Transverse colon (tissue), 4 donors: ENCODE measurements at regions not wholly inside any gene's neighbourhood (a gene's known extent, or its start where the extent isn't known, plus 50 kb on each side); places are given as distances from the start of the nearest gene placed in this dataset.

Source experiments
- DNase-seq: peaks from one replicate; pipeline ENCODE4 v3.0.0-alpha.2; 2019
- H3K27ac ChIP-seq, 4 donors: fragments of 200-600 bp; sonication (generic); 2 replicates each; pipeline ENCODE4 v1.5.1; 2016 to 2018; ENCODE audit warnings: inconsistent platforms in 4 of 4
- H3K27me3 ChIP-seq: fragments of 200-600 bp; sonication (generic); 2 replicates; pipeline ENCODE4 v1.5.1; 2017; ENCODE audit warnings: inconsistent platforms
- H3K36me3 ChIP-seq, 4 donors: fragments of 200-600 bp; sonication (generic); 2 replicates each; pipeline ENCODE4 v1.5.1; 2017 to 2019; ENCODE audit warnings: inconsistent platforms in 4 of 4
- H3K4me1 ChIP-seq, 4 donors: fragments of 200-600 bp; sonication (generic); 2 replicates each; pipeline ENCODE4 v1.5.1; 2017 to 2020; ENCODE audit warnings: inconsistent platforms in 4 of 4
- H3K4me3 ChIP-seq, 4 donors: fragments of 200-600 bp; sonication (generic); 1 replicate in 1 of 4; 2 replicates in 3 of 4; pipeline versions ENCODE4 v1.5.1 to v1.6.1; 2017 to 2019; ENCODE audit warnings: inconsistent platforms in 4 of 4
- H3K9me3 ChIP-seq, 2 donors: fragments of 200-600 bp; sonication (generic); 2 replicates each; pipeline ENCODE4 v1.5.1; 2017 to 2019; ENCODE audit warnings: inconsistent platforms in 2 of 2
- EP300 ChIP-seq: sonication (generic); formaldehyde crosslinking; IDR thresholded peaks from one replicate; pipeline ENCODE4 v1.6.1; 2017; ENCODE audit warnings: antibody characterized with exemption, low read depth
- POLR2A ChIP-seq: fragments of 450-650 bp; IDR thresholded peaks from one replicate; pipeline ENCODE4 v1.6.1; 2016; ENCODE audit warnings: antibody characterized with exemption, mild to moderate bottlenecking, moderate library complexity
- POLR2AphosphoS5 ChIP-seq, 3 donors: sonication (generic); formaldehyde crosslinking; IDR thresholded peaks; one replicate each; pipeline ENCODE4 v1.6.1; 2016; ENCODE audit warnings: antibody characterized with exemption in 3 of 3
- WGBS, 2 donors: methylation state at CpG; one replicate each; pipeline ENCODE4 v1.1.5; 2018; ENCODE audit warnings: low coverage in 1 of 2; 5-methylcytosine and 5-hydroxymethylcytosine counted together
- in situ Hi-C, 4 donors: fragments of 200-750 bp; cut with MboI; loops; one replicate each; pipeline versions ENCODE4 v1.15.0 to v1.15.1; 2017; ENCODE audit warnings: low sequenced_read_pairs in 3 of 4, low pct_ligation_motif_present in 1 of 4, low pct_unique_long_range_greater_than_20kb in 1 of 4
- intact Hi-C: fragments of 100-400 bp; cut with DNase I; formaldehyde crosslinking; loops from one replicate; pipeline ENCODE4 v1.15.1; 2023; ENCODE audit warnings: low total_unique reads
- TF ChIP-seq, protein P1 (sequence below), 5 experiments: fragments of 200-600 bp in 3 of 5; fragments of 450-650 bp in 2 of 5; sonication (generic) in 3 of 5; IDR thresholded peaks; 1 replicate in 2 of 5; 2 replicates in 3 of 5; pipeline ENCODE4 v1.5.1; 2016 to 2017; ENCODE audit warnings: antibody characterized with exemption in 5 of 5, inconsistent platforms in 3 of 5, mild to moderate bottlenecking in 2 of 5, moderate library complexity in 1 of 5

- H3K4me3 ChIP-seq = no peak overlapping the region
- no peak for DNase-seq
- no peak overlapping the region for H3K27ac ChIP-seq
- peaks cover 0 to 3% (median 0%) of the 10 kb centered on the region in 4 donors for H3K4me1 ChIP-seq
- 62 to 79% methylated on average over 2 of the region's 2 CpGs for WGBS, 2 donors
- no peaks in the 10 kb centered on the region for H3K27me3 ChIP-seq
- H3K9me3 ChIP-seq = no peaks in the 10 kb centered on the region
- no peaks in the 10 kb centered on the region for H3K36me3 ChIP-seq
- in situ Hi-C loops = no loop called here
- intact Hi-C loops = no loop called here
- TF ChIP-seq POLR2A (no peak), POLR2AphosphoS5 (IDR thresholded peaks at IDR 0.05) (no peak), EP300 (no peak)
- TF ChIP-seq, protein P1, sequence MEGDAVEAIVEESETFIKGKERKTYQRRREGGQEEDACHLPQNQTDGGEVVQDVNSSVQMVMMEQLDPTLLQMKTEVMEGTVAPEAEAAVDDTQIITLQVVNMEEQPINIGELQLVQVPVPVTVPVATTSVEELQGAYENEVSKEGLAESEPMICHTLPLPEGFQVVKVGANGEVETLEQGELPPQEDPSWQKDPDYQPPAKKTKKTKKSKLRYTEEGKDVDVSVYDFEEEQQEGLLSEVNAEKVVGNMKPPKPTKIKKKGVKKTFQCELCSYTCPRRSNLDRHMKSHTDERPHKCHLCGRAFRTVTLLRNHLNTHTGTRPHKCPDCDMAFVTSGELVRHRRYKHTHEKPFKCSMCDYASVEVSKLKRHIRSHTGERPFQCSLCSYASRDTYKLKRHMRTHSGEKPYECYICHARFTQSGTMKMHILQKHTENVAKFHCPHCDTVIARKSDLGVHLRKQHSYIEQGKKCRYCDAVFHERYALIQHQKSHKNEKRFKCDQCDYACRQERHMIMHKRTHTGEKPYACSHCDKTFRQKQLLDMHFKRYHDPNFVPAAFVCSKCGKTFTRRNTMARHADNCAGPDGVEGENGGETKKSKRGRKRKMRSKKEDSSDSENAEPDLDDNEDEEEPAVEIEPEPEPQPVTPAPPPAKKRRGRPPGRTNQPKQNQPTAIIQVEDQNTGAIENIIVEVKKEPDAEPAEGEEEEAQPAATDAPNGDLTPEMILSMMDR (IDR thresholded peaks at IDR 0.05) = no peak
These were observed 318.4 kb upstream of the COL8A1 start for GRCh38 chr3:99319961-99320360.

DNA sequence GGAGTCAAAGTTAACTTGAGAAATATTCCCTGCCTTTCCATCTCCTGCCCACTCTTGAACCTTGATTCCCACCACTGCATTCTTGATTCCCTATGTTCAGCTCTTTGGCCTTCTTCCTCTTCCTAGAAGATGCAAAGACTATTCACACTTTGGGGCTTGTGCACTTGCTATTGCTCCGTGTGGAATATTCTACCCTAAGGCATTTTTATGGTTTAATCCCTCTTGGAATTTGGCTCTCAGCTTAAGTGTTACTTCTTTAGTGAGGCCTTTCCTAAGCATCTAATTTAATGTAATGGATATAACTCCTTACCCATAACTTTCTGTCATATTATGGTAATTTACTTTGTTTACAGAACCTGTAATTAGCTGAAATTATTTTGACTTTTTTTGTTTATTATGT is 318.9 kb upstream of the COL8A1 start:
- Histone ChIP-seq H3K27me3 (no peaks in the 10 kb centered on the region), H3K9me3 (no peaks in the 10 kb centered on the region), H3K27ac (no peak overlapping the region), H3K36me3 (no peaks in the 10 kb centered on the region), H3K4me1 (peaks cover 0 to under 1% (median 0%) of the 10 kb centered on the region in 4 donors), H3K4me3 (no peak overlapping the region)
- WGBS, 2 donors = 53 to 56% methylated on average over 1 of the region's 1 CpG
- in situ Hi-C loops = no loop called here
- intact Hi-C loops = no loop called here
- no peak for DNase-seq
- TF ChIP-seq, protein P1 (IDR thresholded peaks at IDR 0.05) = no peak
- TF ChIP-seq POLR2A (no peak), POLR2AphosphoS5 (IDR thresholded peaks at IDR 0.05) (no peak), EP300 (no peak)

DNA sequence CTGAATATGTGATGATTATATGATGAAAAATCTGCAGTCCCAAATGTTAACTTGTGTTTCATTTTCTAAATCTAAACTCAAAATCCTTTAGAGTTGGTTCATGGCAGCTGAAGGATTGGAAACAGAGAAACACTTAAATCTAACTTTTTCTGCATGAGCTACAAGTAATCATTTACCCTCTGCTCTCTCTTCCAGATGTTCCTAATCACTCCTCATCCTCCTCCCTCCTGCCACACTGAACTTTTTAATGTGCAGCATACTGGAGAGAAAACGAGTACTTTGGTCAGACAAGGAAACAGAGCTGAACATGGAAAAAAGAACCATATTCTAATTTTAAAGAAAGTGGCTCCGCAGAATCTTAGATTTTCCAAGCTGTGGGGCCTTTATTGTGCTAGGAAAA is 321.2 kb upstream of the COL8A1 start:
- H3K9me3 ChIP-seq = no peaks in the 10 kb centered on the region
- H3K27me3 ChIP-seq = no peaks in the 10 kb centered on the region
- H3K4me3 ChIP-seq = no peak overlapping the region
- no peak for DNase-seq
- WGBS, 2 donors = 47 to 64% methylated on average over 2 of the region's 2 CpGs
- H3K4me1 ChIP-seq = no peaks in the 10 kb centered on the region
- H3K36me3 ChIP-seq = no peaks in the 10 kb centered on the region
- in situ Hi-C loops = no loop called here
- H3K27ac ChIP-seq = no peak overlapping the region
- TF ChIP-seq POLR2AphosphoS5 (IDR thresholded peaks at IDR 0.05) = no peak
- intact Hi-C loops = no loop called here

DNA sequence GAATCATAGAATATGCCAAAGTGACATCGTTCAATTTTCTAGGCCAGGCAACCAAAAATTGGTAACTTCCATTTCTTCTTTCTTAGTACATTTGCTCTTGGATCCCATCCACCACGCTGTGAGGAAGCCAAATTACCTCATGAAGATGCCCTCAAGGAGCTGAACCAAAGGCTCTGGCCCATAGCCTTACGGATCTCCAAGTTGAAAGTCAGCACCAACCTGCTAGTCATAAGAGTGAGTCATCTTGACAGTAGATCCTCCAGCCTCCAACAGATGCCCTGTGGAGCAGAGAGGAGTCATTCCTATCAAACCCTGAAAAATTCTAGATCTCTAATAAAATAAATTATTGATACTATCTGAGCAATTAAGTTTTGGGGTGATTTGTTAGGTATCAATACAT is 322.5 kb upstream of the COL8A1 start:
- no peaks in the 10 kb centered on the region for H3K27me3 ChIP-seq
- intact Hi-C loops = no loop called here
- DNase-seq = no peak
- TF ChIP-seq, protein P1 (IDR thresholded peaks at IDR 0.05) = no peak
- TF ChIP-seq POLR2A = no peak
- no peak for TF ChIP-seq POLR2AphosphoS5 (IDR thresholded peaks at IDR 0.05)
- no peak for TF ChIP-seq EP300
- in situ Hi-C loops = no loop called here
- no peak overlapping the region for H3K4me3 ChIP-seq
- peaks cover 0 to 2% of the 10 kb centered on the region in 2 donors for H3K9me3 ChIP-seq
- no peak overlapping the region for H3K27ac ChIP-seq
- H3K4me1 ChIP-seq = no peaks in the 10 kb centered on the region
- no peaks in the 10 kb centered on the region for H3K36me3 ChIP-seq
- 76 to 83% methylated on average over 1 to 3 of the region's 3 CpGs for WGBS, 2 donors

DNA sequence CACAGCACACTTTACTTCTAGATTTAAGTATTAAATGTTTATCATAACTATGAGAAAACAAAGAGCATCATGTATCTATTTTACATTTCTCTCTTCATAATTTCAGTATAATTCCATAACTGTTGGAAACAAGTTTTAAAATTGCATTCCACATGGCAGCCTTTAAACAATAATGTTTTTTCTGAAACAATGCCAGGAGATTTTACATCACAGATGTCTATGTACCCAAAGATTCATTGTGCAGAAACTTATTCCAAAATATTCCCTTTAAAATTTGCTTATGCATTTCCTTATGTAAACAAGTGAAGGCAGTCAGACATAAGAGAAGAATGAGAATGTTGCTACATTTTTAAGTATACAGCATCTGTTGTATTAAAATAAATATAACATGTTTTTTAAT is 324.9 kb upstream of the COL8A1 start:
- no peak overlapping the region for H3K27ac ChIP-seq
- TF ChIP-seq POLR2AphosphoS5 (IDR thresholded peaks at IDR 0.05) = no peak
- TF ChIP-seq, protein P1 (IDR thresholded peaks at IDR 0.05) = no peak
- no peak for TF ChIP-seq EP300
- no peak for TF ChIP-seq POLR2A
- intact Hi-C loops = no loop called here
- no peak overlapping the region for H3K4me3 ChIP-seq
- H3K36me3 ChIP-seq = no peaks in the 10 kb centered on the region
- H3K9me3 ChIP-seq = peaks cover 0 to 5% of the 10 kb centered on the region in 2 donors
- H3K4me1 ChIP-seq = no peaks in the 10 kb centered on the region
- H3K27me3 ChIP-seq = no peaks in the 10 kb centered on the region
- DNase-seq = no peak
- in situ Hi-C loops = no loop called here
